DMS53 treated with DMSO at 0.1 percent for 48 hours (cell line): ENCODE measurements at regions not wholly inside any gene's neighbourhood (a gene's known extent, or its start where the extent isn't known, plus 50 kb on each side); places are given as distances from the start of the nearest gene placed in this dataset.
"Not testable (repeated sequence)": the region's sequence is repeated elsewhere in the genome, so short reads cannot be mapped to it uniquely, and the experiment has no call there.

ENCODE experiments used
- DNase-seq: peaks from one replicate; lab custom pipeline; 2025; ENCODE audit not compliant: unreplicated experiment; lab: John Stamatoyannopoulos, UW

GRCh38 chr10:31186225-31187000, 132.6 kb upstream of the ZEB1 start:
- no peak for DNase-seq

GRCh38 chr10:31187182-31187581, 131.8 kb upstream of the ZEB1 start:
- DNase-seq: no peak

GRCh38 chr10:31187607-31188210, 131.3 kb upstream of the ZEB1 start:
- DNase-seq: no peak

GRCh38 chr10:31188792-31189406, 130.1 kb upstream of the ZEB1 start:
- no peak for DNase-seq

- DNase-seq: no peak
Observed at GRCh38 chr10:31190488-31190887, 128.5 kb upstream of the ZEB1 start.

GRCh38 chr10:31192475-31192874, 126.5 kb upstream of the ZEB1 start:
- DNase-seq: no peak

- no peak for DNase-seq
Observed at GRCh38 chr10:31194986-31195385, 124.0 kb upstream of the ZEB1 start.

GRCh38 chr10:31197886-31198285, 121.1 kb upstream of the ZEB1 start:
- DNase-seq: no peak

- DNase-seq: no peak
Observed at GRCh38 chr10:31204090-31204489, 114.9 kb upstream of the ZEB1 start.

GRCh38 chr10:31207636-31208035, 111.4 kb upstream of the ZEB1 start:
- DNase-seq: no peak

- DNase-seq: no peak
Observed at GRCh38 chr10:31209478-31209877, 109.5 kb upstream of the ZEB1 start.

GRCh38 chr10:31210190-31210589, 108.8 kb upstream of the ZEB1 start:
- DNase-seq: no peak

- no peak for DNase-seq
Observed at GRCh38 chr10:31213959-31214358, 105.1 kb upstream of the ZEB1 start.

GRCh38 chr10:31215052-31215451, 104.0 kb upstream of the ZEB1 start:
- no peak for DNase-seq

- DNase-seq: no peak
Observed at GRCh38 chr10:31219306-31219705, 99.7 kb upstream of the ZEB1 start.

- not testable (repeated sequence) for DNase-seq
Observed at GRCh38 chr10:31228780-31229179, 90.2 kb upstream of the ZEB1 start.

- no peak for DNase-seq
Observed at GRCh38 chr10:31239961-31240360, 79.1 kb upstream of the ZEB1 start.

GRCh38 chr10:31242902-31243301, 76.1 kb upstream of the ZEB1 start:
- DNase-seq: peak; percentile 41

GRCh38 chr10:31251118-31251517, 67.9 kb upstream of the ZEB1 start:
- not testable (repeated sequence) for DNase-seq

- DNase-seq: no peak
Observed at GRCh38 chr10:31253237-31253636, 65.8 kb upstream of the ZEB1 start.

GRCh38 chr10:31261511-31262311, 57.3 kb upstream of the ZEB1 start:
- no peak for DNase-seq
